Loucy (cell line): ENCODE measurements at regions not wholly inside any gene's neighbourhood (a gene's known extent, or its start where the extent isn't known, plus 50 kb on each side); places are given as distances from the start of the nearest gene placed in this dataset.

ENCODE experiments used
- CTCF ChIP-seq: fragments of 200-600 bp; sonication (generic); conservative IDR thresholded peaks from 2 replicates; pipeline ENCODE4 v1.5.1; 2014; ENCODE audit warnings: mild to moderate bottlenecking, antibody characterized with exemption, low read length
- EZH2phosphoT487 ChIP-seq: fragments of 200-600 bp; IDR thresholded peaks from 2 replicates; pipeline ENCODE4 v1.6.1; 2018; ENCODE audit warnings: antibody characterized with exemption, mild to moderate bottlenecking, moderate library complexity, borderline replicate concordance

- TF ChIP-seq CTCF = no peak
- no peak for TF ChIP-seq EZH2phosphoT487
Measured at GRCh38 chr3:103137830-103138229, 703.0 kb downstream of the ZPLD1 start.
